Epithelial cell of esophagus (primary cell): ENCODE measurements at regions not wholly inside any gene's neighbourhood (a gene's known extent, or its start where the extent isn't known, plus 50 kb on each side); places are given as distances from the start of the nearest gene placed in this dataset.

ENCODE experiments used
- DNase-seq: peaks from one replicate; pipeline ENCODE4 v3.0.0; 2010; ENCODE audit warnings: low read depth
- H3K4me3 ChIP-seq: 2 replicates; pipeline ENCODE4 v1.5.1; 2011; ENCODE audit warnings: mild to moderate bottlenecking, low read length, control low read depth
- CTCF ChIP-seq: IDR thresholded peaks from 2 replicates; pipeline ENCODE4 v1.5.1; 2011; ENCODE audit warnings: low read depth, mild to moderate bottlenecking, low read length, control low read depth, inconsistent platforms; ENCODE audit not compliant: insufficient read depth; ENCODE audit errors: missing control alignments

DNA sequence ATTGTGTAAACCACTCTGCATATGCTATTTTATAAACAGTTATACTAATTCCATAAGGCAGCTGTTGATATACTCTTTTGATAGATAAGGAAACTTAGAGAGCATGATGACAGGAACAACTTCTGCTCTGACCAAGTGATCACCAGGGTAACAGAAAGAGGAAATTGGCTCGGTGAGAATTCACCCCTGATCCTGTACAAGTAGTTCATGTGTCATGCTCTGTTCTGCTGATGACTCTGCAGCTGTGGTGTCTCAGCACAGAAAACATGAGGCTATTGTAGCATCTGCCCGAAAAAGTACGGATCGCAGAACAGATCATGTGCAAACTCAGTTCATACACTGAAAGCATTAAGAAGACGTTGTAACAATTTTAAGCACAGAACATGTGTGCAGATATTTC is 345.0 kb downstream of the LRIG3 start:
- no peak overlapping the region for H3K4me3 ChIP-seq
- DNase-seq = peak; percentile 25
- TF ChIP-seq CTCF = no peak

DNA sequence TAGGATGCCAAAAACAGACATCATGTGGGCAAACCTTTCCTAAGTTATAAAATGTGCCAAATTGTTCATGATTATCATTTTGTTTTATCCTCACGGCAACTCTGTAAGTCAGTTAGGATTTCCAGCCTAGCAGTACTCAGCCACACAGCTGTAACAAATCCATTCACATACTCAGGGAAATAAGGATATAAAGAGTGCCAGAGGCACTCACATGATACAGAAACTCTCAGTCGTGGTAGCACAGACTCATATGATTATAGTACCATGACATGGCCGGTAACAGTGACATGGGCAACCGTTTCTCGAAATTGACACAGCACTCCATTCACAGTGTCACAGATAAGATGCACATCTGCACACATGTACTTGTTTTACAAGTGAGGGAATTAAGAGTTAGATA is 344.2 kb downstream of the LRIG3 start:
- H3K4me3 ChIP-seq = no peak overlapping the region
- no peak for DNase-seq
- TF ChIP-seq CTCF = no peak

DNA sequence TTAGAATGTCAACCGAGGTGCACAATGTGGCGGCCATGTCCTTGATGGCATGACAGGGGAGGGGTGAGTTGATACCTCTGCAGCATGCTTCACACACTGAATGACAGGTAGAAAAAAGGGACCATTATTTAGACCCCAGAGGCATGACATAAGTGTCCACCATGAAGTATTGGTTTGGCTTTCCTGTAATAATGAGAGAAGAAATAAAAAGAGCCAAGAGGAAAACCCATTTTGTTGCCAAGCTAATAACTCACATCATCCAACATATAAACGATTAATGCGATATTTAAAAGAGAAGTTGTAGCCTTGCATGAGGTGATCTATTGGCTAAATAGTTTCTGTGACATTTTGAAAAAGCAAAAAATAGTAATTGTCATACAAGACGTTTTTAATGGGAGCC is 343.4 kb downstream of the LRIG3 start:
- no peak overlapping the region for H3K4me3 ChIP-seq
- no peak for DNase-seq
- TF ChIP-seq CTCF = no peak

- DNase-seq = no peak
- TF ChIP-seq CTCF = no peak
- H3K4me3 ChIP-seq = no peak overlapping the region
These were observed 340.2 kb downstream of the LRIG3 start for GRCh38 chr12:58580095-58580494.

DNA sequence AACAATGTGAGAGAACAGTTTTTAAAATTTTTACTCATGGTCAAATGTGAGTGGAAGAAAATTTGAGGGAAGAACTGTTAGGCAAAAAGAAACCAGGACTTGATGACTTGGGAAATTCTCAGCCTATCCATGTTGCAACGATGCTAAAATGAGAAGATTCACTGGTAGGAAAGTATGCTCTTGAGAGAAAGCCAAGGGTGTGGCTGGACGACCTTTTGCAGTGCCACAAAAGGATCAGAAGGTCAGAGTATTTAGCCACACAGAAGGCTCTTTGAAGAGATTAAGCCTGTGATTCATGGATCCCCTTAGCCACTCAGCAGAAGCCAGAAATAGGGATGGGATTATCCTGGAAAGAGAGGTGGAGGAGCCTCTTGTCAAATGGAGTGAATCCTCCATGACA is 336.8 kb downstream of the LRIG3 start:
- no peak overlapping the region for H3K4me3 ChIP-seq
- no peak for DNase-seq
- TF ChIP-seq CTCF = no peak

DNA sequence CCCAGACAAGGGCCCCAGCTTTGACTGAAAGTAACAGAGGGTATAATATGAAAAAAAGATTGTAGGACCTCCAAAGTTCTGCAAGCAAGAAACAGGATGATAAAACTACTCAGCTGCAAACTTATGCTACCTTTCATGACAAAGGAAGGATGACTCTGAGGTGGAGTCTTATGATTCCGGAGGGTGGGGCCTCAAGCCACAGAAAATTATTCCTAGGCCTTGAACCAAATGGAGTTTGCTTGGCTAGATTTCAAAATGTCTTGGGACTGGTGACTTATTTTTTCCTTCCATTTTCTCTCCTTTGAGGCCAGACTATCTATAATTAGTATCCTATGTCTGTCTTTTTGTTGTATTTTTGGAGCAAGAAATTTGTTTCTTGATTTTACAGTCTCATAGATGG is 336.4 kb downstream of the LRIG3 start:
- TF ChIP-seq CTCF = no peak
- no peak for DNase-seq
- H3K4me3 ChIP-seq = no peak overlapping the region

GRCh38 chr12:58584880-58585279 is 335.4 kb downstream of the LRIG3 start:
- DNase-seq = no peak
- H3K4me3 ChIP-seq = no peak overlapping the region
- TF ChIP-seq CTCF = no peak
